ENCODE measurements at regions not wholly inside any gene's neighbourhood (a gene's known extent, or its start where the extent isn't known, plus 50 kb on each side); places are given as distances from the start of the nearest gene placed in this dataset.

DNA sequence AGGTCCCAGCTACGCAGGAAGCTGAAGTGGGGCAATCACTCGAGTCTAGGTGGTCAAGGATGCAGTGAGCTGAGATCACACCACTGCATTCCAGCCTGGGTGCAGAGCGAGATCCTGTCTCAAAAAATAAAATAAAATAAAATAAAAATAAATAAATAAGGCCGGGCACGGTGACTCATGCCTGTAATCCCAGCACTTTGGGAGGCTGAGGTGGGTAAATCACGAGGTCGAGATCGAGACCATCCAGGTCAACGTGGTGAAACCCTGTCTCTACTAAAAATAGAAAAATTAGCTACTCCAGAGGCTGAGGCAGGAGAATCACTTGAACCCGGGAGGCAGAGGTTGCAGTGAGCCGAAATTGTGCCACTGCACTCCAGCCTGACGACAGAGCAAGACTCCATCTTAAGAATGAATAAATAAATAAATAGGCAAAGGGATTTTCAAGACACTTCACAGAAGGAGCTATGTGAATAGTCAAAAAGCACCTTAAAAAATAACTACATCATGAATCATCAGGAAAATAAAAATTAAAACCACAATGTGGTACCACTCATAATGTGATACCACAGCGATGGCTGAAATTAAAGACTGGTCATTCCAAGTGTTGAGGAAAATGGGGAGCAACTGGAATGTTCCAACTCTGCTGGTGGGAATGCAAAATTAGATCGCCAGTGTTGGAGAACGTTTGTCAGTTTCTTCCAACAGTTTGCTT lies 92.9 kb upstream of the TBX3 start:
- H3K27me3 ChIP-seq (ENCODE audit: insufficient read depth, low read depth, low read length) = no peaks in the 10 kb centered on the region
- H3K36me3 ChIP-seq (ENCODE audit: insufficient read depth, low read length) = no peaks in the 10 kb centered on the region
- H3K4me3 ChIP-seq (ENCODE audit: low read length) = no peak overlapping the region
- no peak overlapping the region for H3K27ac ChIP-seq (ENCODE audit: low read length)
- no peaks in the 10 kb centered on the region for H4K20me1 ChIP-seq (ENCODE audit: insufficient read depth)
- no peaks in the 10 kb centered on the region for H3K9me2 ChIP-seq (ENCODE audit: insufficient read depth, low read length)
- no peak overlapping the region for H3K9ac ChIP-seq (ENCODE audit: low read length)
- no peak overlapping the region for H3K4me2 ChIP-seq (ENCODE audit: low read length)
- no peaks in the 10 kb centered on the region for H3K9me3 ChIP-seq (ENCODE audit: low read length)
- H2AFZ ChIP-seq (ENCODE audit: low read depth, low read length) = no peak overlapping the region
- H3F3A ChIP-seq (ENCODE audit: insufficient read depth, low read length, poor library complexity, severe bottlenecking) = no peaks in the 10 kb centered on the region
- TF ChIP-seq EP300 (conservative IDR thresholded peaks at IDR 0.05; ENCODE audit: poor library complexity, severe bottlenecking) = no peak
- no peak for TF ChIP-seq POLR2AphosphoS5 (IDR thresholded peaks at IDR 0.05)
- TF ChIP-seq, protein P1, sequence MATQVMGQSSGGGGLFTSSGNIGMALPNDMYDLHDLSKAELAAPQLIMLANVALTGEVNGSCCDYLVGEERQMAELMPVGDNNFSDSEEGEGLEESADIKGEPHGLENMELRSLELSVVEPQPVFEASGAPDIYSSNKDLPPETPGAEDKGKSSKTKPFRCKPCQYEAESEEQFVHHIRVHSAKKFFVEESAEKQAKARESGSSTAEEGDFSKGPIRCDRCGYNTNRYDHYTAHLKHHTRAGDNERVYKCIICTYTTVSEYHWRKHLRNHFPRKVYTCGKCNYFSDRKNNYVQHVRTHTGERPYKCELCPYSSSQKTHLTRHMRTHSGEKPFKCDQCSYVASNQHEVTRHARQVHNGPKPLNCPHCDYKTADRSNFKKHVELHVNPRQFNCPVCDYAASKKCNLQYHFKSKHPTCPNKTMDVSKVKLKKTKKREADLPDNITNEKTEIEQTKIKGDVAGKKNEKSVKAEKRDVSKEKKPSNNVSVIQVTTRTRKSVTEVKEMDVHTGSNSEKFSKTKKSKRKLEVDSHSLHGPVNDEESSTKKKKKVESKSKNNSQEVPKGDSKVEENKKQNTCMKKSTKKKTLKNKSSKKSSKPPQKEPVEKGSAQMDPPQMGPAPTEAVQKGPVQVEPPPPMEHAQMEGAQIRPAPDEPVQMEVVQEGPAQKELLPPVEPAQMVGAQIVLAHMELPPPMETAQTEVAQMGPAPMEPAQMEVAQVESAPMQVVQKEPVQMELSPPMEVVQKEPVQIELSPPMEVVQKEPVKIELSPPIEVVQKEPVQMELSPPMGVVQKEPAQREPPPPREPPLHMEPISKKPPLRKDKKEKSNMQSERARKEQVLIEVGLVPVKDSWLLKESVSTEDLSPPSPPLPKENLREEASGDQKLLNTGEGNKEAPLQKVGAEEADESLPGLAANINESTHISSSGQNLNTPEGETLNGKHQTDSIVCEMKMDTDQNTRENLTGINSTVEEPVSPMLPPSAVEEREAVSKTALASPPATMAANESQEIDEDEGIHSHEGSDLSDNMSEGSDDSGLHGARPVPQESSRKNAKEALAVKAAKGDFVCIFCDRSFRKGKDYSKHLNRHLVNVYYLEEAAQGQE (IDR thresholded peaks at IDR 0.05; ENCODE audit: borderline replicate concordance) = no peak
- TF ChIP-seq, protein P2, sequence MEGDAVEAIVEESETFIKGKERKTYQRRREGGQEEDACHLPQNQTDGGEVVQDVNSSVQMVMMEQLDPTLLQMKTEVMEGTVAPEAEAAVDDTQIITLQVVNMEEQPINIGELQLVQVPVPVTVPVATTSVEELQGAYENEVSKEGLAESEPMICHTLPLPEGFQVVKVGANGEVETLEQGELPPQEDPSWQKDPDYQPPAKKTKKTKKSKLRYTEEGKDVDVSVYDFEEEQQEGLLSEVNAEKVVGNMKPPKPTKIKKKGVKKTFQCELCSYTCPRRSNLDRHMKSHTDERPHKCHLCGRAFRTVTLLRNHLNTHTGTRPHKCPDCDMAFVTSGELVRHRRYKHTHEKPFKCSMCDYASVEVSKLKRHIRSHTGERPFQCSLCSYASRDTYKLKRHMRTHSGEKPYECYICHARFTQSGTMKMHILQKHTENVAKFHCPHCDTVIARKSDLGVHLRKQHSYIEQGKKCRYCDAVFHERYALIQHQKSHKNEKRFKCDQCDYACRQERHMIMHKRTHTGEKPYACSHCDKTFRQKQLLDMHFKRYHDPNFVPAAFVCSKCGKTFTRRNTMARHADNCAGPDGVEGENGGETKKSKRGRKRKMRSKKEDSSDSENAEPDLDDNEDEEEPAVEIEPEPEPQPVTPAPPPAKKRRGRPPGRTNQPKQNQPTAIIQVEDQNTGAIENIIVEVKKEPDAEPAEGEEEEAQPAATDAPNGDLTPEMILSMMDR (IDR thresholded peaks at IDR 0.05; ENCODE audit: poor library complexity, severe bottlenecking) = no peak
- TF ChIP-seq RAD21 (conservative IDR thresholded peaks at IDR 0.05) = no peak
- no peak for TF ChIP-seq TAF1 (IDR thresholded peaks at IDR 0.05; ENCODE audit: low read depth)
- no peak for TF ChIP-seq MXI1 (conservative IDR thresholded peaks at IDR 0.05; ENCODE audit: poor library complexity, severe bottlenecking)
- TF ChIP-seq EZH2 (IDR thresholded peaks at IDR 0.05; ENCODE audit: borderline replicate concordance, insufficient read depth, low read length, poor library complexity, severe bottlenecking) = no peak
- TF ChIP-seq SMC3 (conservative IDR thresholded peaks at IDR 0.05; ENCODE audit: poor library complexity) = no peak
- no peaks in the 10 kb centered on the region for H3K79me2 ChIP-seq (replicated peaks; ENCODE audit: insufficient read depth, low read length)

DNA sequence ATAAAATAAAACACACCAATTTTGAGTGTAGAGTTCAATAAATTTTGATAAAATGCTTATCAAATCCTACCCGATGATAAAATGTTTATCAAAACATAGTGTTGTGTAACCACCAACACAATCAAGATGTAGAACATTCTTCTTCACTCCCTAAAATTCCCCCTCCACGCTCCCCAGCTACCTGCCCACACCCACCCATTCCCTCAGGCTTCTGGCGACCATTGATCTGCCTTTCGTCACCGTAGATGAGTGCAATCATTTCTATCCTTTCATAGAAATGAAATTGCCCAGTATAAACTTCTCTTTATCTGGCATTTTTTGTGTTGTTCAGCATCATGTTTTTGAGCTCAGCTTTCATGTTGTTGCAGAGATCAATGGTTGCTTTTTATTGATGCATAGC lies 90.7 kb upstream of the TBX3 start:
- Histone ChIP-seq H3K36me3 (ENCODE audit: insufficient read depth, low read length) (no peaks in the 10 kb centered on the region), H3K4me2 (ENCODE audit: low read length) (no peak overlapping the region), H3K27me3 (ENCODE audit: insufficient read depth, low read depth, low read length) (no peaks in the 10 kb centered on the region), H2AFZ (ENCODE audit: low read depth, low read length) (no peak overlapping the region), H3K9me2 (ENCODE audit: insufficient read depth, low read length) (no peaks in the 10 kb centered on the region), H3K79me2 (replicated peaks; ENCODE audit: insufficient read depth, low read length) (no peaks in the 10 kb centered on the region), H3K9ac (ENCODE audit: low read length) (no peak overlapping the region), H3K9me3 (ENCODE audit: low read length) (no peaks in the 10 kb centered on the region), H3K27ac (ENCODE audit: low read length) (no peak overlapping the region), H4K20me1 (ENCODE audit: insufficient read depth) (no peaks in the 10 kb centered on the region), H3F3A (ENCODE audit: insufficient read depth, low read length, poor library complexity, severe bottlenecking) (no peaks in the 10 kb centered on the region), H3K4me3 (ENCODE audit: low read length) (no peak overlapping the region)
- TF ChIP-seq, protein P2 (IDR thresholded peaks at IDR 0.05; ENCODE audit: poor library complexity, severe bottlenecking) = no peak
- TF ChIP-seq EP300 (conservative IDR thresholded peaks at IDR 0.05; ENCODE audit: poor library complexity, severe bottlenecking) (no peak), RAD21 (conservative IDR thresholded peaks at IDR 0.05) (no peak), TAF1 (IDR thresholded peaks at IDR 0.05; ENCODE audit: low read depth) (no peak), MXI1 (conservative IDR thresholded peaks at IDR 0.05; ENCODE audit: poor library complexity, severe bottlenecking) (no peak), EZH2 (IDR thresholded peaks at IDR 0.05; ENCODE audit: borderline replicate concordance, insufficient read depth, low read length, poor library complexity, severe bottlenecking) (no peak), SMC3 (conservative IDR thresholded peaks at IDR 0.05; ENCODE audit: poor library complexity) (no peak), POLR2AphosphoS5 (IDR thresholded peaks at IDR 0.05) (no peak)
- TF ChIP-seq, protein P1 (IDR thresholded peaks at IDR 0.05; ENCODE audit: borderline replicate concordance) = no peak
